Hematopoietic multipotent progenitor cell treated with erythropoietin and hydrocortisone succinate and interleukin-3 and kit ligand, for 6 days (in vitro differentiated cells): ENCODE measurements at regions not wholly inside any gene's neighbourhood (a gene's known extent, or its start where the extent isn't known, plus 50 kb on each side); places are given as distances from the start of the nearest gene placed in this dataset.

Experiments used
- DNase-seq: peaks from one replicate; pipeline ENCODE4 v3.0.0-alpha.2; 2015

DNA sequence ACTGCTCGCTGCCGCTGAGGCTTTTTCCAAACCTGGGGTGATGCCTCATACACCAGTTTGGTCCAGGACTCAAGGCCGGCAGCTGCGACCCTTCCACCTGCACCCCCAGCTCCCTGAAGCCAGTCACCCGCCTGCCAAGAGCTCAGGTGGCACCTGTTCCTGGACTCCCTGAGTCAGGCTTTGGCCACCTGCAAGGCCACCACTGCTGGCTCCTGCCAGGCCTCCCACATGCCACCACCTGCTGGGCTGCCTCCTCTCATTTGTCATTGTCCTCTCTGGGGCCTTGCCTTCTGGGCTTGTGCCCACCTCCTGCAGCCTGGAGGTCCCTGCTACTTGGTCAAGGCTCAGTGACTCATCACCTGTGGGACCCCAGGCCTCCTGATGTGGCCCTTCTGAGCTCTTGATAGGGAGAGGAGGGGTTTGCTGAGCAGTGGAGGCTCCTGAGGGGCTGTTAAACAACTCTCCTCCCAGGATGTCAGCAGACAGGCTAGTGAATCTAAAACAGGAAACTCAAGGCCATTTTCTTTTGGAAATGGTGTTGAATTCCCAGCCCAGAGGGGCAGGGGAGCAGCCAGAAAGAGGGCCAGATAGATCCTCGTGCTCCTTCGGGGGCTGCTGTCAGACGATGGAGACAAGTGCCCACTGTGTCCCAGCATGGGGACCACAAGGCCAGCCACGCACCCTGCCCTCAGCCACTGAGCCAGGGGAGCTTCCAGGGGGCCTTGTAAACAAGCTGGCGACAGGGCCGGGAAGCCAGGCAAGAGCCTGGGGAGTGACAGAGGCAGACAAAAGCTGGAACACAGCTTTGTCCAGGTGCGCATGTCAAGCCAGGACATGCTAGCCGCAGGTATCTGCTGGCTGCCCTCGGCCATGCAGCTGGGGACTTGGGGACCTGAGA lies 416.8 kb downstream of the LRATD1 start:
- no peak for DNase-seq

DNA sequence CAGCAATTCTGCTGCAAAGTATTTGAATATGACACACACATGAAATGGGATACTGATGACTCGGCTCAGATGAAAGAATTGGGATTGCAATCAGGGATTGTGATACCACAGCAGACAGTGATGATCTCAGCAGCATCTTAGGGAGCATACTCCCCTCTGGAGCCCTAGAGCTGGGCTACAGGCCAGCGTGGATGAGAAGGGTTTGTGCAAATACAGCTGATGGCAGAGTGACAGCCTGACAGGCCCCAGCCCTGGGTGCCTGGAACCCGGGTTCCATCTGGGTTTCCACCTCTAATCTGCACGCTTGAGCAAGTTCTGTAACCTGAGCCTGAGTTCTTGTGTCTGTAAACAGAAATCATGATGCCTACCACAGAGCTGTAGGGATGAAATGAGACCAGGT lies 418.0 kb downstream of the LRATD1 start:
- no peak for DNase-seq

DNA sequence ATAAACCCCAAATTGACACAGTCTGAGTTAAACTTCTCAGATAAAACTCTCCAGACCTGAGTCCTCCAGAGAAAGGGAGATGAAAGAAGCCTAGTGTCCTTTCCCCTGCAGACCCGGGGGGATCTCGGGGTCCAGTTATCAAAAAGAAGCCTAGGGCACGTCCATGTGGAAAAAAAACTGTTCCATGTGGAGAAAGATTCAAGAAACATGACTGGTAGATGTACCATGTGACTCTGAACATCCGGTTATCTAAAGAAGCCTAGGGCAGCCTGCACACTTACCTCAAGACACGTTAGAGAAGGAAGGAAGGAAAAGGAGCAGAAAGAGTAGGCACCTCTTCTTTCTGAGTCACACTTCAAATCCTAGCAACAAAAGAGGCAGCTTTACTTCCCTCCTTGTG lies 421.0 kb downstream of the LRATD1 start:
- no peak for DNase-seq

DNA sequence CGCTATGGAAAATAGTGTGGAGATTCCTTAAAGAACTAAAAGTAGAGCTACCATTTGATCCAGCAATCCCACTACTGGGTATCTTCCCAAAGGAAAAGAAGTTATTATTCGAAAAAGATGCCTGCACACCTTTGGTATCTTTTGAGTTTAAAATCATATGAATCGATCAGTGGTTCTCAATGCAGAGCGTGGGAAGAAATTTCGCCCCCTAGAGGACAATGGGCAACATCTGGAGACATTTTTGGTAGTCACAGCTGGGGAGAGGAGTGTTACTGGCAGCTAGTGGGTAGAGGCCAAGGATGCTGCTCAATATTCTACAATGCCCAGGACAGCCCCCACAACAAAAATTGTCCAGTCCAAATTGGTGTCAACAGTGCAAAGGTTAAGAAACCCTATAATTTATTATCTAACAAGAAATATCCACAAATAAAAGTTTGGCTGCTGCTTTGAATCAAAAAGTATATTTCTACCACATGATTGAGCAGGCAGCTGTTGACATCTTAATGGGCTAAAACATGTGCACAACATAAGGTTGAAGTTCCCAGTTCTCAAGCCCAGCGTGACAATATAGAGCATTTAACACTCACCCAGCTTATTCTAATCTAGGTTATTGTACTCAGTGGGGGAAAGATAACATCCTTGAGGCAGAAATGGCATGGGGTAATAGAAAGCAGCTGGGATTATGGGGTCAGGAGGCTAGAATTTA lies 425.7 kb downstream of the LRATD1 start:
- DNase-seq, result peak; percentile 77

DNA sequence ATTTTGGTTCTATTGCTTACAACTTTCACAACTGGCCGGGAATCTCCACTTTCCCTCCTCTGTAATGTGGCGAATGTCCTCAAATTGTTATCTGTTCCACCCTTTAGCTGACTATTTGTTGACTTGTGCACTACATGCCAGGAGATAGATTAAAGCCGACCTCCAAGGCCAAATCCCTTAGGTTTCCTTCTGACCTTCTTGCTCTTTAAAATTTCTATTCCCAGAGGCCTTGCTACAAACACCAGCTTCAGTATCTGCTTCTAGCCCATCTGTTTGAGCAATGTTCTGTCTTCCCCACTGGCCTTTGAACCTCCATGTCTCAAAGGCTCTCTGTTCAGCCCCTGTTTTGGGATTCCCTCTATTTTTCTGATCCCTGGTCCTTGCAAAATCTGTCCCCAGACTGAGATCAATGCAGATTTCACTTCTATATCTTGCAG lies 426.2 kb downstream of the LRATD1 start:
- DNase-seq, result no peak

DNA sequence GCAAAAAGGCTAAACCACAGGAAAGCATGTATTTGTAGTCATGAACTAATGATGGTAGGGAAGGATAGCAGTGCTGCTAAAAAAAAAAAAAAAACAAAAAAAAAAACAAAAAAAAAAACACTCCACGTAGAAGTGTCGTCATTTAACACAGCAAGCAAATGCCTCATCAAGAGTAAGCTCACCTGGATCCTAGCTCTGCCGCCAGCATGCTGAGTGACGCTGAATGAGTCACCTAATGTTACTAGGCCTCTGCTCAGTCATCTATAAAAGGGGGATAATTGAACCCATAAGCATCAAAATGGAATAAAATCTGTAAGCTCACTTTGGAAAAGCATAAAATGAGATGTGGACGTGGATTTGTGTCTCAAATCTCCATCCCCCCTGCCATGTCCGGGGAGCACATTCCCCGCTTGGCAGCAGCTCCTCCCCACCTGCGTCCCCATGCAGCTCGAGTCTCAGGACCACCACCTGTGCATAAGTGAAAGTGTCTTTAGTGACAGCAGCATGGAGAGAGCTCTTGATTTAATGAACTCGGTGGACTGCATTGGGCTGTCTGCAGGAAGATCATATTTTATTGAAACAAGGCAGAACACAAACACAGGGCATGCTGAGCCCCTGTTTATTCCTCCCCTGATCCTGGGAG lies 427.5 kb downstream of the LRATD1 start:
- no peak for DNase-seq

DNA sequence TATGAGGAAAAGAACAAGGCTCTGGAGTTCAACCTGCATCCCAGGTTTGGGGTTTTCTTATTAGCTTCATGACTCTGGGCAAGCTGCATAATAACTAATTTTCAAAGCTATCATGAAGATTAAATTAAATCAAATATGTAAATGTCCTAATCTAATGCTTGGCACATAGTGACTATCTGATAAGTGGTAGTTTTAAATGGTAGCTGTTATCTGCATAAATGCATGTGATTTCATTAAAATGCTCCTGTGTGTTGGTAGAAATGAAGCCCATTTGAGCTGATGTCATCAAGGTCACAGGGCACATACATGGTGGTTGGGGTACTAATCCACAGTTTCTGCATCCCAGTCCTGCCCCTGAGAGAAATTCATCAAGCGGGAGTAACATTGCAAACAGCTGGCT lies 428.8 kb downstream of the LRATD1 start:
- no peak for DNase-seq

DNA sequence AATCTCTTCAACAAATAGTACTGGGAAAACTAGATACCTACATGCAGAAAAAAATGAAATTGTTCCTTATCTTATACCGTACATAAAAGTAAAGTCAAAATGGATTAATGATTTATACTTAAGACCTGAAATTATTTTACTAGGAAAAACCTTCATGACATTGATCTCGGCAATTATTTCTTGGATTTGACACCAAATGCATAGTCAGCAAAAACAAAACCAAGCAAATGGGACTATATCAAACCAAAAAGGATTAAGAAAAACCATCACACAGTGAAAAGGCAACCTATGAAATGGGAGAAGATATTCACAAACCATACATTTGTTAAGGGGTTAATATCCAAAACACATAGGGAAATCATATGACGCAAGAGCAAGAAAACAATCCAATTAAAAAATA lies 433.6 kb downstream of the LRATD1 start:
- DNase-seq, result no peak

DNA sequence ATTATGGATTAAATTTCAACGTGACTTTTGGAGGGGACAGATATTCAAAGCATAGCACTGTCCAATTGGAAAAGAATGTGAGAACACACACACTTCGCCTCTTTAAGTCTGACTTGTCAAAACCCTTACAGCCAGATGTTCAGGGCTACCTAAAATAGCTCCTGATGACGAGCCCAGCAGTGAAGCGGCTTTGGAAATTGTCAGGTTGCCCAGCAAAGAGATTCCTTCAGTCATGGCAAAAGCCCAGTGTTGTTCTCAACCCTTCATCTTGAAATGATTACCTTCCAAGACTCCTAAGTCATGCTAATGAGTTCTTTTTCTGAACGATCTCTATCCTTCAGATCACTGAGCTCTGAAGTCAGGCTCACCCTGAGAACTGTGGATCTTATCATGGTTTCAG lies 436.6 kb downstream of the LRATD1 start:
- DNase-seq, result no peak

DNA sequence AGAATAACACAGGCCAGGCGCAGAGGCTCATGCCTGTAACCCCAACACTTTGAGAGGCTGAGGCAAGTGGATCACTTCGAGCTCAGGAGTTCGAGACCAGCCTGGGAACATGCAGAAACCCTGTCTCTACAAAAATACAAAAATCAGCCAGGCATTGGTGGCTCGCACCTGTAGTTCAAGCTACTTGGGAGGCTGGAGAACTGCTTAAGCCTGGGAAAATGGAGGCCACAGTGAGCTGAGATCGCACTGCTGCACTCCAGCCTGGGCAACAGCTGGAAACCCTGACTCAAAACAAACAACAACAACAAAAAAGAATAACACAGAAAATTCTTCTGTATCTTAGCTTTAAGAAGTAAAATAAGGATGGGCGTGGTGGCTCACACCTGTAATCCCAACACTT lies 440.3 kb downstream of the LRATD1 start:
- DNase-seq, result no peak

DNA sequence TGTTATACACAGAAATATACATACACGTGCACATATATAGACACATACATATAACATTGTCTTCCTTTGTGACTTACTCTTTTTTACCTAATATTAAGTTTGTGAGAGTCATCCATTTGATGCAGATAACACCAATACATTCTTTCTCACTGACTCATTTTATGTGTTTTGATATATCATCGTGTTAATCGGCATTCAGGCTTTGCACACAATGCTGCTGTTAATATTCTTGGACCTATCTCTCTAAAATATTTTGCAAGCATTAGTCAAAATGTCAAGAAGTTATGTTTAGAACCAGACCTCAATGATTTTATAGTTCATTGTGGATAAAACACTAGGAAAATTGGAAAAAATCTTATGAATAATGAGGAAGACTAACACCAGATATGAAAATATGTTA lies 441.1 kb downstream of the LRATD1 start:
- no peak for DNase-seq

DNA sequence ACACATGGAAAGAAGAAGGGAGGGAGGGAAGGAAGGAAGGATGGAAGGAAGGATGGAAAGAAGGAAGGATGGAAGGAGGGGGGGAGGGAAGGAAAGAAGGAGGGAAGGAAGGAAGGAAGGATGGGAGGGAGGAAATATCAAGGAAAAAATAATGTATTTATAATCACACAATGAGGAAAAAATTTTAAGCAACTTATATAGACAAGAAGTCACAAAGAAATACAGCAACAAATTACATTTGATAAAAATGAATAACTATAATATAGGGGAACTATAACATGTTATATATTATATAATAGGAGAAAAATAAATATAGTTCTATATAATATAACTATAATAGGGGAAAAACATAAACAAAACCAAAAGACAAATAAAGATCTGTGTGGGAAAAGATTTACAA lies 441.8 kb downstream of the LRATD1 start:
- DNase-seq, result no peak

DNA sequence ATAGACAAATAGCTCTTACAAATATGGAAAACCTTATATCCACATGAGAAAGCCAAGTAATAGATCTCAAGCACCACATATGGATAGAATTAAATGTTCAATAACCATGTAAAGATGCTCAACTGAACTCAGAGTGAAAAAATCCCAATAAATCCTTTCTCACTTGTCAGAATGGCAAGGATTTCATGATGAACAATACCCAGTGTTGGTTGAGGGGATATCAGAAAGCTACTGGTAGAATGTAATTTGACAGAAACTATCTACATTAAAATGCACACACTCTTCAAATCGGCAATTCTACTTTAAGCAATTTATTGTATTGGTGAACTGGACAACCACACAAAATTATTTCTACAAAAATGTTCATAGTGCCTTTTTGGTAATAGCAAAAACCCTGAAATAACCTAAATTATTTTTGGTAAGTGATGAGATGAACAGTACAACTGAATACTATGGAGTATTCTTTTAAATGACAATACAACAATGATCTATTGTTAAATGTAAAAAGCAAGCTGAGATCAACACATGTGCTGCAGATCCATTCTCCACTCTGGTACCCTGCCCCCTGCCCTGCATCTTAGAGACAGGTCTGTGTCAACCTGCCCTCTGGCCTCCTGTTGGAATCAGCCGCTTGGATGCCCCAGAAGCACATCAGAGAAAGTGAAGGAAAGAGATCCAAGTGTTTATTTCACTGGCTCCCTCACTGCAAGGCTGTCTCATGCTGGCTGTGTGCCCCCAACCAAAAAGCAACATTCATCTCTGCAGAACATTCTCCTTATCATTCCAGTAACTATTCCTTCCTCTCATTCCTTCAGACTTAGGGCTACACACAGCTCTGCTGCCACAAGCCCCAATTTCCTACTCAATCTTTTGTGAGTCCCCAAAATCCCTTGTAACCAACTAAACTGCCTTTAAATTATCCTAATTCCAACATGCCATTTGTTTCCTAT lies 442.5 kb downstream of the LRATD1 start:
- DNase-seq, result no peak

DNA sequence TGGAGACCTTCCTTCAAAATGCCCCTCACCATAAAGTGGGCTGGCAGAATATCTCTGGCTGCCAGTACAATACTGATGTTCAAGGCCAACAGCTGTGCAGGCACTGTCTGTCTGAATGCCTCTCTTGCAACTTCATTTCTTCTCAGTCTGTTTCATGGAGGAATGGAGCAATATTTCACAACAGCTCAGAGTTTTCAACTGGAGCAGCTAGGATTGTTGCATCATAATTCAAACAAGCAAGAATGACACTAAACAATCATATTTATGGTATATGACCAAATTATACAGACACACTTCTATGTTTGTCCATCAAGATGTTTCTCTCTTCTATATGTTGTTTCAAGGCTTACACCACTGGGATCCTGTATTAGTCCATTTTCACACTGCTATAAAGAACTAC lies 444.2 kb downstream of the LRATD1 start:
- DNase-seq, result no peak

DNA sequence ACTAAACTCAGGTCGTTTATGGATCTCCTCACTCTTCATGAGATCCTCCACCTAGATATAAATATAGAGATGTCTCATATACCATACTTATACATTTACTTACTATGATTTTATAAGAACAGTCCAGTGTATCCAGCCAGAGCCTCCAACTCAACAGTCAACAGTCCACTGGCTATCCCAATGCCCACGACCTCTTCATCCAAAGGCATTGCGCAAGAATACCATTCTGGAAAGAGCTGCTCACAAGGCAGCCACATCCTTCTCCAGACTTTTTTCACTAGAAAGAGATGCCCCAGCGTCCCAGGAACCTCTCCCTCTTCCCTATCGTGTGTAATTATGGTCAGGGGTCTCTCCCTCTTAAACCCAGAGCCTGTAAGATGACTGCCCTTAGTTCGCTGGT lies 448.8 kb downstream of the LRATD1 start:
- no peak for DNase-seq

DNA sequence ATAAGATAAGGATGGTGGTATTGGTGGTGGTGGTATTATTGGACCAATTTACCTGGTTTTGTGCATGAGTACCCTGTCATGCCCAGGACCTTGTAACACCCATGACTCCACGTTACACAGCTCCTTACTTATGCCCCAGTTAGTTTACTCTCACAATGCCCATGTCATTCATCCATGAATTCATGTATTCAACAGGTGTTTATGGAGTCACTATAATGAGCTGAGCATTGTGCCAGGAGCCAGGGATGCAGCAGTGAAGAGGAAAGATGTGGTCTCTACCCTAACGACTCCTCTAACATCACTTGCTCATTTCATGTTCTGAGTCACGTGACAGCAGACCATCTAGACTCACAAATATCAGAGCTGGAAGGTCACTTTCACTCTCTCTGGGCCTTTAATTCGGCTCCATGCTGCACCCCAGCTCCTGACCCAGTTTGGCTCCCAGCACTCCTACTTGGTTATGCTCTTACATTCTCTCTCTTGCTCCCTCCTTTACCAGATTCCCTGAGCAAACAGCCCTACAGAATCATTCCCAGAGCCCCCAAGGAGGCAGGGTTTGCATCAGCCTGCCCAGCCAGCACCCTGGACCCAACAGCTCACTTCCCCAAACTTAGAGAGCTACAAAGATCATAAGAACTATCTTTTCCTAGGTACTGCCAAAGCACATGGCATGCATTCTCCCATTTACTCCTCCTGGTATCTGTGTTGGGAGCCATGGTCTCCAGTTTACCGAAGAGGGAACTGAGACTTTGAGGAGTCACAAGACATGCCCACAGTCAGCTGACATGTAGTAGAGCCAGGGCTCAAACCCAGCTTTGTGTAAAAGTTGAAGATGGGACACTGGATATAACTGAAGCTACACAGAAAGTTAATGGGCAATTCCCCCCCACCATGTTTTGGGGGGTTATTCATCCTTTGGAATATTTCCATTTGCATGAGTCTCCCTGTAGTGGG lies 449.9 kb downstream of the LRATD1 start:
- DNase-seq, result no peak

DNA sequence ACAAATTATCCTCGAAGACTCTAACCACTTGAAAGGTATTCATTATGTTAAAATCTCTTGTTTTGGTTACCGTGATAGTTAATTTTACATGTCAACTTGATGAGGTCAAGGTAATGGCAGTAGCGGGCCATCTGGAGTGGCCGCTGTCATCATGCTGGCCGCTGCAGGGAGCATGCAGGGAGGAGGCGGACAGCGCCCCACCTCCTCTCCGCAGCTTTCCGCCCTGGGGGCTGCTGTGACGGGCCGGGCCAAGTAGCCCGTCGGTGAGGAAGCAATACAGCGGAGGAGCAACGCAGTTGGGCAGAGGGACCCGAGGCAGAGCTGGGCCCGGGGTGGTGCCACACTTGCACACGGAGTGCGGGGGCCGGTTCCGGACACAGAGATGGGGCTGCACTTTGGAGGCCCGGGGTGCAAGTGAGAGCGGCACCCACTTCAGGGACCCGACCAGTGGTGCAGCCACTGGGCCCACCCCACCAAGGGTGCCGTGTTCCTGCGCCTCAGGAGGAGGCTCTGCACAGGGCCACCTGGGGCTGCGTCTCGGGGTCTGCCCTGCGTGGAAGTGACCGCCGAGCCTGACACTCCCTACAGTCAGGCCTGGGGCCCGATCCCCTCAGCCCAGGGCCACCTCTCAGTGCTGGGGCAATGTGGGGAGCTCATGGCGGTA lies 452.4 kb downstream of the LRATD1 start:
- no peak for DNase-seq

DNA sequence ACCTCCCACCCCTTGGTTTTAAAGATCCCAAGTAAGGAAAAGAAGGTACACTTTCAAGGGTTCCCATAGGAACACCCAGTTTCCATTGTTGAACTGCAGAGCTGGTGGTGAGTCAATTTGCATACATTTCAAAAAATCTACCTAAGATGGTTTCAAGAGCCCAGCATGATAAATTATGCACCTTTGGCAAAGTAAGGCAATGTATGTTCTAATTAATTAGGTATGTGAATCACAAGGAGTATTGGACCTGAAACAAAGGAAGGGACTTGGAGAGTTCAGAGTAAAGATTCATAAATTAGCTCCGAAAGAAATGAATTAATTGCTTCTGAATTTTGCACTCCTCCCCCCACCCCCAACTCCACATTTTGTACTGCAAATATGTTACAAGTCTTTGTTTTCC lies 459.7 kb downstream of the LRATD1 start:
- no peak for DNase-seq

DNA sequence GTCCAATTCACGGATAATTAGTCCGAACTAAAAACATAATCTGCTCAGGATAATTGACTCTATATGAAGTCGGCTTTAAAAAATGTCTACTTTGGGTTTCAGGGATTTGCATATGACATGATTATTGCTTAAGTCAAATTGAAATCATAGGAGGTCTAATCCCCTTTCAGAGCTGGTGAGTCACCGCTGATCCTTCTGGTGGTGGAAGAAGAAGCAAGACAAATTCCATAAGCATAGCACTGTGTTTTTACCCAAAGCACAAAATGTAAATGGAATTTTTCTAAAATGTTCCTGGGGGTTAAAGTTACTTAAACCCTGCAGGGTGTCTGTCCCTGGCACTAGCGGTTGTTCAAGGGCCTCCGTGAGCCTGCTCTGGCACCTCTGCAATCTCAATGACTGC lies 460.2 kb downstream of the LRATD1 start:
- DNase-seq, result no peak

DNA sequence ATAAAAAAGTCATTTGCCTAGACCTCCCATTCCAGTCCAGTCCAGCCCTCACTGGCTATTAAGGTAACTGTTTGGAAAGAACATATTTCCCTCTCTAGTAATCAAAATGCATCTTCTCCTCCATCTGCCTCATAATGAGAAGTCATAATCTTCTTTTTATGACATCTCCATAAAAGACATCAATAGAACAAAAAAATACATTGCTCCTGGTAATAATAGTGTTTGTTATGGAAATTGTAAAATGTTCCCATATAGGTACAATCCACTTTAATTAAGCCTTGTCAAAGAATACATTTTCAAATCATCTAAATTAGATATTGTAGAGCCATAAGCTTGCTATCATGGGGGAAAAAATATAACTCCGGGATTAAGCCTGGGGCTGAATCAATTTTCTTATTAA lies 461.6 kb downstream of the LRATD1 start:
- DNase-seq, result no peak

DNA sequence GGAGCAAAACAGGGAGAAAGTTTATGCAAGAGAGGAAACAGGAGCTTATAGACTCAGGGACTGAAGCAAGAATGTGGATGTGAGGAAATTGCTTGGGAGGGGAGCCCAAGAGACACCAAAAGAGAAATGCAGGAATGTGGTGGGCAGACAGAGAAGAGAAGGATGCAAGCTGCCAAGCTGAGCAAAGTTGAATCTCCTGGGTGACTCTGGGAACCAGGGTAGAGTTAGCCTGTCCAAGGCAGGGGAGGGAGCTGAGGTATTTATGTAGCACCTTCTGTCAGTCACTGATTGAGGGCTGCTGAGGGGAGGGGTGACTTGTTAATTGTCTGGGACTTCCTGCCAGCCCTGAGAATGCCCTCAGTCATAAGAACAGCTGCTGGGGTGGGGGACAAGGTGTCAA lies 464.3 kb downstream of the NBAS start:
- no peak for DNase-seq
